ENCODE measurements at regions not wholly inside any gene's neighbourhood (a gene's known extent, or its start where the extent isn't known, plus 50 kb on each side); places are given as distances from the start of the nearest gene placed in this dataset.

DNA sequence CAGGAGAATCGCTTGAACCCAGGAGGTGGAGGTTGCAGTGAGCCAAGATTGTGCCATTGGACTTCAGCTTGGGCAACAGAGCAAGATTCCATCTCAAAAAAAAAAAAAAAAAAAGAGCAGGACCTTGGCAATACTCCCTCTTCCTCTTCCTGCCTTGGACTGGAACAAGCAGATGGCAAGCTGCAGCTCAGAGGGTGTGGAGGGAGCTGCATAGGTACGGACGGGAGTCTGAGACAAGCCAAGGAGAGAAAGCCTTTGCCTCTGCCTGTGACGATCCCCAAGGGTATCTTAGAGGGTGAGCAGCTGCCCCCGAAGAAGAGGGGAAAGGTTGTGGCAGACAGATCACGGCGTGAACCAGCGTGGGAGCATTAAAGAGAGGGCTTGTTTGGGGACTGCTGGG, 109.2 kb downstream of the AIPL1 start:
- Mint-ChIP-seq H3K27ac (no peak overlapping the region), H3K4me3 (no peak overlapping the region), H3K27me3 (peaks cover 10 to 35% of the 10 kb centered on the region in 2 donors), H3K9me3 (peaks cover 0 to 6% (median 0%) of the 10 kb centered on the region in 8 donors), H3K4me1 (peaks cover 0 to 1% (median 0%) of the 10 kb centered on the region in 4 donors), H3K36me3 (no peaks in the 10 kb centered on the region)
- ChIA-PET CTCF (ENCODE audit: partially characterized antibody) (no interaction called here), POLR2A (ENCODE audit: partially characterized antibody) (no interaction called here)
- H3K9me3 ChIP-seq (ENCODE audit: control insufficient read depth in 1 of 2, low read length in 2 of 2), result no peaks in the 10 kb centered on the region
- no peak overlapping the region for H3K4me3 ChIP-seq (ENCODE audit: low read length in 2 of 2)
- no peaks in the 10 kb centered on the region for H3K27me3 ChIP-seq (ENCODE audit: insufficient read depth, low read length)
- intact Hi-C loops (cut with micrococcal nuclease), result no loop called here
- H3K27ac ChIP-seq (ENCODE audit: low read depth, low read length), result no peak overlapping the region
- DNase-seq, result no peak
- no peaks in the 10 kb centered on the region for H3K36me3 ChIP-seq (ENCODE audit: insufficient read depth, low read length)
- no peaks in the 10 kb centered on the region for H3K4me1 ChIP-seq (ENCODE audit: insufficient read depth, low read length)

DNA sequence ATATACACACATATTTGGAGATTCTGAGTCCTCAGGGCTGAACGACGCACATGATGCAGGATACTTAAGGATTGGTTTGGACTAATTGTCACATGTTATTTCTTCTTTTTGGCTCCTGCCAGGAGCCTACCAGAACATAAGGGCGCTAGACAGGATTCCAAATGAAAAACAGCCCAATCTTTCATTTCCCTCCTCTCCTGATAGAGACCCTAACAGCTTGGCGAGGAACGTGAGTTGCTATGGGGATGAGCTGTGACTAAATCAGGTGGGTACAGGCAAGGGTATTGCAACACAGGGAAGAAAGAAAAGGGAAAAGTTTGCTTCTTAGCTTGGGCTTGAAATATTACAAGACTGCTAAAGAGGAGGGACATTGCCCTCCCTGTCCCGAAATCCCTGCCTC, 109.9 kb downstream of the AIPL1 start:
- no peaks in the 10 kb centered on the region for H3K9me3 ChIP-seq (ENCODE audit: control insufficient read depth in 1 of 2, low read length in 2 of 2)
- H3K4me3 Mint-ChIP-seq, result no peak overlapping the region
- peaks cover 0 to 1% (median 0%) of the 10 kb centered on the region in 4 donors for H3K4me1 Mint-ChIP-seq
- H3K36me3 ChIP-seq (ENCODE audit: insufficient read depth, low read length), result no peaks in the 10 kb centered on the region
- H3K4me1 ChIP-seq (ENCODE audit: insufficient read depth, low read length), result no peaks in the 10 kb centered on the region
- no peak for DNase-seq
- H3K27ac Mint-ChIP-seq, result no peak overlapping the region
- H3K27me3 ChIP-seq (ENCODE audit: insufficient read depth, low read length), result no peaks in the 10 kb centered on the region
- no peaks in the 10 kb centered on the region for H3K36me3 Mint-ChIP-seq
- H3K27me3 Mint-ChIP-seq, result peaks cover 10 to 30% of the 10 kb centered on the region in 2 donors
- ChIA-PET POLR2A (ENCODE audit: partially characterized antibody) (no interaction called here), CTCF (ENCODE audit: partially characterized antibody) (no interaction called here)
- H3K4me3 ChIP-seq (ENCODE audit: low read length in 2 of 2), result no peak overlapping the region
- no peak overlapping the region for H3K27ac ChIP-seq (ENCODE audit: low read depth, low read length)
- intact Hi-C loops (cut with micrococcal nuclease), result no loop called here
- peaks cover 0 to 6% (median 0%) of the 10 kb centered on the region in 8 donors for H3K9me3 Mint-ChIP-seq

DNA sequence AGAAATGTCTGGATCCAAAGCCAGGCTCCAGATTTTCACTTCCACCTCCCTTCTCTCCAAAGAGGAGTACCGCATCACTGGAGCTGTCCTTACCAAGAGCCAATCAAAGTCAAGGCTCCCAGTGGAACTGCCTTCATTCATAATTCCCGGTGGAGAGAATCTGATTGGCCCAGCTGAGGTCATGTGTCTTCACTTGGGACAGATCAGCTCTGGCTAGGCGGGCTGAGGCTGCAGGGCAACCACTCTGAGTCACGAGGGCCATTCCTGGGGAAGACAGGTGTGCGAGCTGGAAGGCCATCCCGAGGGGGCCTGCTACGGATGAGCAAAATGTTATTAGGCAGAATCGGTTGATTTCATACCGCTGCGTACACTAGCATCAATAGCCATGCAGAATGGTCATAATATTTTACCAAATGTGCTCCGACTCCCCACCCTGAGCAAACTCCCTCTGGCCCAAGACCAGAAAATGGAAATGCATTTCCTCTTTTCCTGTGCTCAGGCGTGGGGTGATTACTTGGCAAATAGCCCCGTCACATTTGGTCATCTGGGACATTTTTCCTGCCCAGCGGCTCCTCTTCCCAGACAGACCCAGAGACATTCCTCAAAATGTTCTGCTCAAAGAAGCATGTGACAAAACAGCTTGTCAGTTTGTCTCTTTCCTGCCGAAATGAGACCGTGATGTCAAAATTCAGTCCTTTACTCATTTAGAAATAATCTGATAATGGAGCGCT, 111.1 kb downstream of the AIPL1 start:
- Mint-ChIP-seq H3K4me3 (no peak overlapping the region), H3K36me3 (no peaks in the 10 kb centered on the region), H3K27me3 (peaks cover 11 to 24% of the 10 kb centered on the region in 2 donors), H3K9me3 (peaks cover 0 to 2% (median 0%) of the 10 kb centered on the region in 8 donors), H3K27ac (peak overlapping the region in 1 of 7 donors; percentile 12), H3K4me1 (peaks cover 0 to 1% (median 0%) of the 10 kb centered on the region in 4 donors)
- Histone ChIP-seq H3K9me3 (ENCODE audit: control insufficient read depth in 1 of 2, low read length in 2 of 2) (no peaks in the 10 kb centered on the region), H3K27ac (ENCODE audit: low read depth, low read length) (no peak overlapping the region), H3K4me3 (ENCODE audit: low read length in 2 of 2) (no peak overlapping the region), H3K27me3 (ENCODE audit: insufficient read depth, low read length) (no peaks in the 10 kb centered on the region), H3K36me3 (ENCODE audit: insufficient read depth, low read length) (no peaks in the 10 kb centered on the region), H3K4me1 (ENCODE audit: insufficient read depth, low read length) (no peaks in the 10 kb centered on the region)
- POLR2A ChIA-PET (ENCODE audit: partially characterized antibody), result no interaction called here
- CTCF ChIA-PET (ENCODE audit: partially characterized antibody), result no interaction called here
- intact Hi-C loops (cut with micrococcal nuclease), result no loop called here
- no peak for DNase-seq

DNA sequence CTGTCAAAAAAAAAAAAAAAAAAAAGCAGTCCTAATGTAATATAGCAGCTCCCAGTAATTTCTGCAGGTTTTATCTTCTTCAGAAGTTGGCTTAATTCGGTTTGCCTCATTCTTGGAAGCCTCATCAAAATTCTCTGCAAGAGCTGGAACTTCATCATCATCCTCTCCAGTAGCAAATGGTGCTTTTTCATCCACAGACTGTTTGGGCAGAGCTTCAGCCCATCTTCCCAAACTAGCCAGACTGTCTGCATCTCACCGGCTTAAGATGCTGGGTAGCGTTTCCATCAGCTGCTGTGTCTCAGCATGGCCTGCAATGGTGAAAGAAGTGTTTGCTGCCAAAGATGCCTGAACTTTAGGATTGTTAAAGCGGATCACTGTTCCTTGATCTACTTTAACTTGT, 112.6 kb downstream of the AIPL1 start:
- no peak overlapping the region for H3K4me3 Mint-ChIP-seq
- no peaks in the 10 kb centered on the region for H3K9me3 ChIP-seq (ENCODE audit: control insufficient read depth in 1 of 2, low read length in 2 of 2)
- ChIA-PET POLR2A (ENCODE audit: partially characterized antibody) (no interaction called here), CTCF (ENCODE audit: partially characterized antibody) (no interaction called here)
- no peak overlapping the region for H3K4me3 ChIP-seq (ENCODE audit: low read length in 2 of 2)
- no peaks in the 10 kb centered on the region for H3K27me3 ChIP-seq (ENCODE audit: insufficient read depth, low read length)
- no peak overlapping the region for H3K27ac ChIP-seq (ENCODE audit: low read depth, low read length)
- intact Hi-C loops (cut with micrococcal nuclease), result no loop called here
- no peak for DNase-seq
- H3K27ac Mint-ChIP-seq, result no peak overlapping the region
- no peaks in the 10 kb centered on the region for H3K36me3 ChIP-seq (ENCODE audit: insufficient read depth, low read length)
- H3K36me3 Mint-ChIP-seq, result no peaks in the 10 kb centered on the region
- H3K4me1 ChIP-seq (ENCODE audit: insufficient read depth, low read length), result no peaks in the 10 kb centered on the region
- H3K4me1 Mint-ChIP-seq, result peaks cover 0 to 1% (median 0%) of the 10 kb centered on the region in 4 donors
- peaks cover 11 to 22% of the 10 kb centered on the region in 2 donors for H3K27me3 Mint-ChIP-seq
- peaks cover 0 to 7% (median 0%) of the 10 kb centered on the region in 8 donors for H3K9me3 Mint-ChIP-seq

DNA sequence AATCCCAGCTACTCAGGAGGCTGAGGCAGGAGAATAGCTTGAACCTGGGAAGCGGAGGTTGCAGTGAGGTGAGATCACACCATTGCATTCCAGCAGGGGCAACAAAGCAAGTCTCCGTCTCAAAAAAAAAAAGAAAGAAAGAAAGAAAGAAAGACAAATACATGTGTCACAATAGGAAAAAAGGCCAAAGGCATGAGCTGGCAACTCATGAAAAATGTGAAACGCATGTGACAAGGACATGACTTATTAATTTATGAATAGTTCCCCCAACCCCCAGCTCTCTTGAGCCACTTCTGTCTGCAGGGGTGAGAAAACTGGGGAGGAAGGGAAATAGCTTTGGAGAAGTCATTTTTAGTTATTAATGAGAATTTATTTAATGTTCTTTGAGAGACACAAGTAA, 120.6 kb downstream of the AIPL1 start:
- Histone ChIP-seq H3K4me3 (ENCODE audit: low read length in 2 of 2) (no peak overlapping the region), H3K9me3 (ENCODE audit: control insufficient read depth in 1 of 2, low read length in 2 of 2) (no peaks in the 10 kb centered on the region), H3K36me3 (ENCODE audit: insufficient read depth, low read length) (no peaks in the 10 kb centered on the region), H3K27me3 (ENCODE audit: insufficient read depth, low read length) (no peaks in the 10 kb centered on the region), H3K27ac (ENCODE audit: low read depth, low read length) (no peak overlapping the region), H3K4me1 (ENCODE audit: insufficient read depth, low read length) (no peaks in the 10 kb centered on the region)
- DNase-seq, result no peak
- no peaks in the 10 kb centered on the region for H3K4me1 Mint-ChIP-seq
- peaks cover 0 to 7% (median under 1%) of the 10 kb centered on the region in 8 donors for H3K9me3 Mint-ChIP-seq
- H3K36me3 Mint-ChIP-seq, result no peaks in the 10 kb centered on the region
- H3K27me3 Mint-ChIP-seq, result peaks cover 26% of the 10 kb centered on the region in 2 donors
- ChIA-PET POLR2A (ENCODE audit: partially characterized antibody) (no interaction called here), CTCF (ENCODE audit: partially characterized antibody) (no interaction called here)
- no peak overlapping the region for H3K27ac Mint-ChIP-seq
- no peak overlapping the region for H3K4me3 Mint-ChIP-seq
- intact Hi-C loops (cut with micrococcal nuclease), result no loop called here

DNA sequence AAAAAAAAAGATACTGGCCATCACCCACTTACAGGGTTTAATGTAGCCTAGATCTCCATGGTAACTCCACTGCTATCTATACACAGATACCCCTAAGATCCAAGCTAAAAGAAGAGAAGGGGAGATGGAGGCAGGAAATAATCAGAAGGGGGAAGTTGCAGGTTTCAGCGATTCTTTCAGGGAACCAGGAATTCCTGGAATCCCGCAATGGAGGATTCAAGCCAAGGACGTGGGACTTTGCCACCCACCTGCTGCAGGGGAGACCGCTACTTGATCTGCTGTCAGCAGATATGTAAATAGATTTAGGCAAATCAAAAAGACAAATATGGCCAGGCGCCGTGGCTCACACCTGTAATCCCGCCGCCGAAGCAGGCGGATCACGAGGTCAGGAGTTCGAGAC, 121.1 kb downstream of the AIPL1 start:
- CTCF ChIA-PET (ENCODE audit: partially characterized antibody), result no interaction called here
- no peak overlapping the region for H3K27ac ChIP-seq (ENCODE audit: low read depth, low read length)

DNA sequence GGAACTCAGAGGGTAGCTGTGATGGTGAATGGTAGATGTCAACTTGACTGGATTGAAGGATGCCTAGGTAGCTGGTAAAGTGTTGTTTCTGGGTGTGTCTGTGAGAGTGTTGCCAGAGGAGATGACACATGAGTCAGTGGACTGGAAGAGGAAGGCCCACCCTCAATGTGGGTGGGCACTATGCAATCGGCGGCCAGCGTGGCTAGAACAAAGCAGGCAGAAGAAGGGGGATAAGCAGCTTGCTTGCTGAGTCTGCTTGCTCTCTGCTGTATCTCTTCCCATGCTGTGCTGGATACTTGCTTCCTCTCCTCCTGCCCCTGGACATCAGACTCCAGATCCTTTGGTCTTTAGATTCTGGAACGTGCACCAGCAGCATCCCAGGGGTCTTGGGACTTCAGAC, 128.1 kb downstream of the AIPL1 start:
- no peaks in the 10 kb centered on the region for H3K27me3 ChIP-seq (ENCODE audit: insufficient read depth, low read length)
- H3K4me1 ChIP-seq (ENCODE audit: insufficient read depth, low read length), result no peaks in the 10 kb centered on the region
- ChIA-PET POLR2A (ENCODE audit: partially characterized antibody) (no interaction called here), CTCF (ENCODE audit: partially characterized antibody) (no interaction called here)
- H3K36me3 ChIP-seq (ENCODE audit: insufficient read depth, low read length), result no peaks in the 10 kb centered on the region
- Mint-ChIP-seq H3K36me3 (no peaks in the 10 kb centered on the region), H3K27me3 (peaks cover 21 to 24% of the 10 kb centered on the region in 2 donors), H3K9me3 (peaks cover 0 to 5% (median 2%) of the 10 kb centered on the region in 8 donors), H3K4me1 (no peaks in the 10 kb centered on the region), H3K27ac (no peak overlapping the region), H3K4me3 (no peak overlapping the region)
- no peaks in the 10 kb centered on the region for H3K9me3 ChIP-seq (ENCODE audit: control insufficient read depth in 1 of 2, low read length in 2 of 2)
- no peak overlapping the region for H3K27ac ChIP-seq (ENCODE audit: low read depth, low read length)
- no peak overlapping the region for H3K4me3 ChIP-seq (ENCODE audit: low read length in 2 of 2)
- DNase-seq, result no peak
- intact Hi-C loops (cut with micrococcal nuclease), result no loop called here

More for the DNA sequence above, 121.1 kb downstream of the AIPL1 start:
- H3K4me3 ChIP-seq (ENCODE audit: low read length in 2 of 2), result no peak overlapping the region
- POLR2A ChIA-PET (ENCODE audit: partially characterized antibody), result no interaction called here
- intact Hi-C loops (cut with micrococcal nuclease), result no loop called here
- Mint-ChIP-seq H3K36me3 (no peaks in the 10 kb centered on the region), H3K27ac (no peak overlapping the region), H3K4me3 (no peak overlapping the region), H3K9me3 (peaks cover 0 to 7% (median 1%) of the 10 kb centered on the region in 8 donors), H3K4me1 (no peaks in the 10 kb centered on the region), H3K27me3 (peaks cover 24 to 29% of the 10 kb centered on the region in 2 donors)
- no peaks in the 10 kb centered on the region for H3K36me3 ChIP-seq (ENCODE audit: insufficient read depth, low read length)
- DNase-seq, result no peak
- no peaks in the 10 kb centered on the region for H3K9me3 ChIP-seq (ENCODE audit: control insufficient read depth in 1 of 2, low read length in 2 of 2)
- H3K4me1 ChIP-seq (ENCODE audit: insufficient read depth, low read length), result no peaks in the 10 kb centered on the region
- H3K27me3 ChIP-seq (ENCODE audit: insufficient read depth, low read length), result no peaks in the 10 kb centered on the region
